GM12874 (cell line): ENCODE measurements at regions not wholly inside any gene's neighbourhood (a gene's known extent, or its start where the extent isn't known, plus 50 kb on each side); places are given as distances from the start of the nearest gene placed in this dataset.

Experiments used
- TF ChIP-seq, protein P1 (sequence below): IDR thresholded peaks from 2 replicates; pipeline ENCODE4 v1.5.1; 2011; ENCODE audit warnings: low read depth, mild to moderate bottlenecking, control low read depth, low read length, moderate library complexity; ENCODE audit not compliant: insufficient read depth

DNA sequence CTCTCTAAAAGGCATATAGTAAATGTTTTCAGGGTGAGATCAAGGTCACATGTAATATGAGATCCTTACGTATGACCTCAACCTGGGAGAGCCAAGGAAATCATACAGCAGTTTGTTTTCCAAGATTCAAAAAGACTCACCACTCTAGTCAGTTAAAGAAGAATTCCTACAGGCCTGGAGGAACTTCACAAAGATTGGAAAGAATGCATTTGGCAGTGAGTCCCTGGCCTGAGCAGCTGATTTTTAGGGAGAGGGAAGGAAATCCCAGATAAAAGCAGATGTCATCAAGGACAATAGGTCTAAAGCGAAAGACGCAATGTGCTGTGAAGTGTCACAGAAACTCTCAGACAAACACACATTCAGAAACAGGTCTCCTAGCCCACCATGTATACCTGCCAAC, 424.0 kb upstream of the ZNF462 start:
- TF ChIP-seq, protein P1, sequence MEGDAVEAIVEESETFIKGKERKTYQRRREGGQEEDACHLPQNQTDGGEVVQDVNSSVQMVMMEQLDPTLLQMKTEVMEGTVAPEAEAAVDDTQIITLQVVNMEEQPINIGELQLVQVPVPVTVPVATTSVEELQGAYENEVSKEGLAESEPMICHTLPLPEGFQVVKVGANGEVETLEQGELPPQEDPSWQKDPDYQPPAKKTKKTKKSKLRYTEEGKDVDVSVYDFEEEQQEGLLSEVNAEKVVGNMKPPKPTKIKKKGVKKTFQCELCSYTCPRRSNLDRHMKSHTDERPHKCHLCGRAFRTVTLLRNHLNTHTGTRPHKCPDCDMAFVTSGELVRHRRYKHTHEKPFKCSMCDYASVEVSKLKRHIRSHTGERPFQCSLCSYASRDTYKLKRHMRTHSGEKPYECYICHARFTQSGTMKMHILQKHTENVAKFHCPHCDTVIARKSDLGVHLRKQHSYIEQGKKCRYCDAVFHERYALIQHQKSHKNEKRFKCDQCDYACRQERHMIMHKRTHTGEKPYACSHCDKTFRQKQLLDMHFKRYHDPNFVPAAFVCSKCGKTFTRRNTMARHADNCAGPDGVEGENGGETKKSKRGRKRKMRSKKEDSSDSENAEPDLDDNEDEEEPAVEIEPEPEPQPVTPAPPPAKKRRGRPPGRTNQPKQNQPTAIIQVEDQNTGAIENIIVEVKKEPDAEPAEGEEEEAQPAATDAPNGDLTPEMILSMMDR, result no peak

DNA sequence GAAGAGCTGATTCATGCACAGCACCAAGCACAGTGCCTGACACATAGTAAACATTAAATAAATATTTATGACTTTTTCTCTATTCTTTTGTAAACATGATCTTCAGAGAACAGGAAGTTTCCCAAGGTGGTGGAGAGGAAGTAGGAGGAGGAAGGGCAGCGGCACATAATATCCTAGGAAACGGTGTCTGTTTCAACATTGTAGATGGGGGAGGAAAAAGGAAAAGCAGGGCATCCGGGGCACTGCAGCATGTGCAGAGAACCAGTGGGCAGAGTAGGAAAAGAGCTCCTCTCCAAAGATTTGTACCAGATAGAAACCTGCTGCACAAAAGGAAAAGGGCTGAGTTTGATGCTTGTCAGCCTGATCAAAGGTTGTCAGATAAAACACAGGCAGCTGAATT, 421.7 kb upstream of the ZNF462 start:
- TF ChIP-seq, protein P1, result no peak

DNA sequence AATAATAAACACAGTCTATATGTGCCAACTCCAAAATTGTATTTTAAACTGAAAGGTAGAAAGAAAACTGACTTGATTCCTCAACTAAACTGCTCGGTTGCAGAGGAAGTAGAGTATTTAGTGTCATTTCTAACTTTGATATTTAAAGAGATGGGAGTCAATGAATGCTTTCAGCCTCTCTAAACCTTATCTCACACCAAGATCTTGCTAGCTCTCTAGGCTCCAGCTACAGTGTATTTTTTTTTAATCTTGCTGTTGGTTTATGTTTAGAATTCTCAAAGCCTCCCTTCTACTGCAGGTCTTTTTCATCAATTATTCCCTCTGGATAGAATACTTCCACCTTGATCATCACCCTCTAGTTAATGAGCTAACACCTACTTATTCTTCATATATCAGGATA, 419.4 kb upstream of the ZNF462 start:
- TF ChIP-seq, protein P1, result no peak

DNA sequence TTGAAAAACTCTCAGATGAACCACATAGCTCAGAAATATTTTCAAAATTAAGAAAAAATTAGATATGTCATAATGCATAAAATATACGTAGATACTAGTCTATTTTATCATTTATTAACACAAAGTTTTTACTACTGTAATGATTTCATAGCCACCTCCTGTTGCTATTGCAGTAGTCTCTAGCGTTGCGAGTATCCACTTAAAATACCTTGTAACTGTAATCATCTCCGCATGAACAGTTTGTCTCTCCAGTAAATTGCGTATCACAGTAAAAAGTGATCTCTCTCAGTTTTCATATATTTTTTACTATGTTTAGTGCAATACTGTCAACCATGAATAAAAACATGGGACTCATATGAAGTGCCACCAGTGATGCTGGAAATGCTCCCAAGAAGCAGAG, 417.9 kb upstream of the ZNF462 start:
- TF ChIP-seq, protein P1, result no peak

DNA sequence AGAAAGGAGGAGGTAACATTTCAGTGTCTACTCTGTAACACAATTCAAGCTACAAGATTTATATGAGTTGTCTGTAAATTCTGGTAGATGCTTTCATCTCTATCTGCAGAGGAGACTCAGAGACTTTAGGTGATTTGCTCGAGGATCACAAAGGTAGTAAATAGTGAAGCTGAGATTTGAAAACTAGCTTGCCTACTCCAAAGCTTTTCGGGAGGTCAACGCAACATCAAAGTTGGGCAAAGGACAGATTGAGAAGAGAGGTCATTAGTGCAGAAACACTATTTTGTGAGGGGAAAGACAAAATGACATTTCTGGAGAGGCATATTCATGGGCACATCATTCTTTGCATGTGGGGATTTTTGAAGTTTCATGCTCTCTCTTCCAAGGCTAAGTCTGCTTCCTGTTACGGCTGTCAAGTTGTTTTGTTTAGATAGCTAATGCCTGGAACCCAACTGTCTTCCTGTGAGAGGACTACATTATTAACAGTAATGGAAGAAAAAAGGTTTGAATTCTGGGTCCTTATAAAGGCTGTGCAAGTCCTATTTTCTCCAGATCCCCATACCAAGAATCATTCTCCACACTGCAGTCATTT, 413.5 kb upstream of the ZNF462 start:
- TF ChIP-seq, protein P1, result no peak

DNA sequence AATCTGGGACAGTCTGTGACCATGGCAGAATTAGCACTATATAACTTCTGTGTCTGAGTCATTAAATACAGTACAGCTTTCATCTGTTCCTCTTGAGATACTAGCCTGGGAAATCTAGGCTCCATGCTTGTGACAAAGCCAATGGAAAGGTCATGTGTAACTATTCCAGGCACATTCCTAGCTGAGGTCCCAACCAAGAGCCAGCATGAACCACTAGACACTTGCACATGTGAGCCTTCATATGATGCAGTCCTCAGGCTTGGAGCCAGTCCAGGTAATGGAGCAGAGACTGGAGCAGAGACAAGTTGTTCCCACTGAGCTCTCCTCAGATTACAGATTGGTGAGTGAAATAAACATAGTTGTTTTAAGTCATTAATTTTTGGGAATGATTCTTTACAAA, 412.4 kb upstream of the ZNF462 start:
- TF ChIP-seq, protein P1, result no peak

DNA sequence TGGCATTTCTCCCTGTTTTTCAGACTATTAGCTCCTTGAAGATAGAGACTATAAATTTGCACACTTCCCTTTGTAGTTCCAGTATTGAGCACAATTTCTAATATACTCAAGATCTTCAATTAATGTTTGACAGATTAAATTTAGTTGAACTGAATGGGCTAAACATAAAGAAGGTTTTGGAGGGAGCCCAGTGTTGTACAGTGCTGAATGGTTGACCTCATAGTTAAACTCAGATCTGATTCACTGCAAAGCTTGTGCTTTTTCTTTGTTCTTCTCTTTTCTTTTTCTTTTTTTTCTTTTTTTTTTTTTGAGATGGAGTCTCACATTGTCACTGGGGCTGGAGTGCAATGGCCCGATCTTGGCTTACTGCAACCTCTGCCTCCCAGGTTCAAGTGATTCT, 411.7 kb upstream of the ZNF462 start:
- TF ChIP-seq, protein P1, result no peak

DNA sequence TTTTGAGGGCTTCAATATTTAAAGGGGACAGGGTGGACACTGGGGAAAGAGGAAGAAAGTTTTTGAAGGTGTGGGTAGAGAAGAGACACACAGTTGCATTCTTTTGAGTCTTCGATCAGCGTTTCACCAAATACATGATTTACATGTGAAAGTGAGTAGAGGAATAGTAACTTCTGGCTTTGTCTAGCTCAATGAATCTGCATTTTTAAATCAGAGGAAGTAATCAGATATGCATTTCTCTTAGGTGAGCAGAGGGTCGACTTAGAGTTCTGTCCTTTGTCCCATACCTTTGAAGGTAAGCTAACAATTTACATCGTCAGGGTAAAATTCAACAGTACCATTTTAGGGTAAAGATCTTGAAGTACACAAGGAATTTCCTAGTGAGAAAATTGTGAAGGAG, 406.4 kb upstream of the ZNF462 start:
- TF ChIP-seq, protein P1, result no peak
